A549 (cell line): ENCODE measurements at regions not wholly inside any gene's neighbourhood (a gene's known extent, or its start where the extent isn't known, plus 50 kb on each side); places are given as distances from the start of the nearest gene placed in this dataset.

Source experiments
- CEBPB ChIP-seq, 2 experiments: fragments of >200 bp in 1 of 2; sonication (Bioruptor Twin) in 1 of 2; formaldehyde crosslinking in 1 of 2; IDR thresholded peaks; 2 replicates each; pipeline ENCODE4 v1.6.1; 2012 to 2016
- CHD4 ChIP-seq: fragments of 200-600 bp; sonication (generic); IDR thresholded peaks from 2 replicates; pipeline ENCODE4 v1.6.1; 2016; ENCODE audit warnings: antibody characterized with exemption, mild to moderate bottlenecking, borderline replicate concordance
- CTCF ChIP-seq: fragments of >200 bp; sonication (Bioruptor Twin); formaldehyde crosslinking; IDR thresholded peaks from 3 replicates; pipeline ENCODE4 v1.5.1; 2016
- EP300 ChIP-seq, 2 experiments: fragments of >200 bp; sonication (Bioruptor Twin); formaldehyde crosslinking; IDR thresholded peaks; 2 replicates in 1 of 2; 3 replicates in 1 of 2; pipeline ENCODE4 v1.6.1; 2016 to 2017
- MAX ChIP-seq: IDR thresholded peaks from 2 replicates; pipeline ENCODE4 v1.6.1; 2012
- MAZ ChIP-seq: fragments of 150-350 bp; IDR thresholded peaks from 2 replicates; pipeline ENCODE4 v1.6.1; 2014; ENCODE audit warnings: antibody characterized with exemption, low read depth, low read length, borderline replicate concordance
- POLR2A ChIP-seq: IDR thresholded peaks from 2 replicates; pipeline ENCODE4 v1.6.1; 2012; ENCODE audit warnings: mild to moderate bottlenecking, low read length
- RAD21 ChIP-seq, 2 experiments: fragments of >200 bp in 1 of 2; sonication (Bioruptor Twin) in 1 of 2; formaldehyde crosslinking in 1 of 2; IDR thresholded peaks in 1 of 2; conservative IDR thresholded peaks in 1 of 2; 2 replicates in 1 of 2; 3 replicates in 1 of 2; pipeline ENCODE4 v1.6.1; 2012 to 2018; ENCODE audit warnings: inconsistent platforms in 1 of 2
- TP53 ChIP-seq: fragments of 250-450 bp; sonication (Bioruptor Pico); IDR thresholded peaks from 2 replicates; pipeline ENCODE4 v1.5.0; 2021; ENCODE audit warnings: mild to moderate bottlenecking, moderate library complexity
- USF2 ChIP-seq: fragments of 450-650 bp; IDR thresholded peaks from 2 replicates; pipeline ENCODE4 v1.6.1; 2014; ENCODE audit warnings: antibody characterized with exemption

- no peak for TF ChIP-seq EP300 (IDR thresholded peaks at IDR 0.05)
- TF ChIP-seq CHD4, result no peak
- no peak for TF ChIP-seq USF2
- no peak for TF ChIP-seq CEBPB (IDR thresholded peaks at IDR 0.05)
- no peak for TF ChIP-seq POLR2A
- TF ChIP-seq CTCF, result no peak
- TF ChIP-seq TP53 (CRISPR knock-in tag), result no peak
- no peak for TF ChIP-seq MAX
- no peak for TF ChIP-seq MAZ
- TF ChIP-seq RAD21 (conservative IDR thresholded peaks at IDR 0.05 in 1 of 2, IDR thresholded peaks at IDR 0.05 in 1 of 2), result no peak
These were observed 1069.9 kb downstream of the EFNA5 start for GRCh38 chr5:106600803-106601202.
